IPS-NIHi7 (cell line): ENCODE measurements at regions not wholly inside any gene's neighbourhood (a gene's known extent, or its start where the extent isn't known, plus 50 kb on each side); places are given as distances from the start of the nearest gene placed in this dataset.

Experiments used
- DNase-seq: peaks from one replicate; pipeline ENCODE4 v3.0.0; 2012; ENCODE audit warnings: mixed read lengths; ENCODE audit errors: extremely low spot score

- DNase-seq, result no peak
Measured at GRCh38 chr3:182575941-182576340, 217.4 kb upstream of the ATP11B start.

DNA sequence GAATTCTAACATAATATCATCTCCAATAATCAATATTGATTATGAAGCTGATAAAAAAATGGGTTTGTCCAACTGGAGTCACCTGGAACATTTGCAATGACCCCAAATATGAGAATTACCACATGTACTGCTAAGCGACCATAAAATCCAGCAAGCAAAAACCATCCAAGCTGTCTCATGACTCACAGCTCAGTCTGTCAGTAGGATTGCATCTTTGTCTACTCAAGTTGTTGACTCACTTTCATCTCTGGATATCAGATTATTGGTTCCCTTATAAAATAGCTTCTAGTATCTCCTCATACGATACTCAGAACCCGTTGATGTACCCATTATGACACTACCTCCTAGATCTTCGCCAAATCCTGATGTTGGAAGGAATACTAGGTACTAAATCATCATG is 209.8 kb upstream of the ATP11B start:
- DNase-seq, result no peak

- DNase-seq, result no peak
Measured at GRCh38 chr3:182585532-182586150, 207.7 kb upstream of the ATP11B start.

GRCh38 chr3:182592747-182593146 is 200.6 kb upstream of the ATP11B start:
- no peak for DNase-seq

- no peak for DNase-seq
Measured at GRCh38 chr3:182596676-182597410, 196.5 kb upstream of the ATP11B start.

- no peak for DNase-seq
Measured at GRCh38 chr3:182597621-182598041, 195.7 kb upstream of the ATP11B start.

- DNase-seq, result no peak
Measured at GRCh38 chr3:182601597-182601996, 191.7 kb upstream of the ATP11B start.

GRCh38 chr3:182603501-182603900 is 189.8 kb upstream of the ATP11B start:
- DNase-seq, result no peak

DNA sequence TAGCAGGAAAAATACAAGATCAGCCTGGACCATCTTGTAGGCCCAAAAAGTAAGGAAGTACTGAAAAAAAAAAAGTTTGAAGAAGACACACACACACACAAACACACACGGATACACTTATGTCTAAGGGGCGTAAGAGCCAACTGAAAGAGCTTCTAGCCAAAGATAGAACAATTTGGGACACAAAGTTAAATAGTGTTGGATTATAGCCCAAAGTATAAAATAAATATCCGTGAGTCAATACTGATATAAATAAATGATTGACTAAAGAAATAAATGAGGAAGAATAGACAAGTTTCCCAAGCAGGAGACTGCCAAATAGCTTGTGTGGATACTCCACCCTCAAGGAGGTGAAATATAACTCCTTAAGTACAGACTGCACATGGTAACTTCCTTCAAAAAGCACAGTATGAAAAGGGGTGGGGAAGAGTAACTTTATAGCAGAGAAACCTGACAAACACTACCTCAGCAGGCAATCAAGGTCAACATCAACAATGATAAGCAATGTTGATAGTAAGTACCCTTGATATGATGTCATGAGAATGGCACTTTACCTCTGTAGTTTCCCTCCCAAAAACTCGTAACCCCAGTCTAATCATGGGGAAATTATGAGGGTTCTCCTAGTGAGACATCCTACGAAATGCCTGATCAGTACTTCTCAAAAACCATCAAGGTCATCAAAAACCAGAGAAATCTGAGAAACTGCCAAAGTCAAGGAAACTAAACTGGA is 187.3 kb upstream of the ATP11B start:
- DNase-seq, result no peak

- no peak for DNase-seq
Measured at GRCh38 chr3:182606905-182607504, 186.3 kb upstream of the ATP11B start.

- DNase-seq, result no peak
Measured at GRCh38 chr3:182608832-182609231, 184.5 kb upstream of the ATP11B start.

- DNase-seq, result no peak
Measured at GRCh38 chr3:182609575-182610156, 183.6 kb upstream of the ATP11B start.

- no peak for DNase-seq
Measured at GRCh38 chr3:182612332-182612731, 181.0 kb upstream of the ATP11B start.

GRCh38 chr3:182617500-182617899 is 175.8 kb upstream of the ATP11B start:
- no peak for DNase-seq

DNA sequence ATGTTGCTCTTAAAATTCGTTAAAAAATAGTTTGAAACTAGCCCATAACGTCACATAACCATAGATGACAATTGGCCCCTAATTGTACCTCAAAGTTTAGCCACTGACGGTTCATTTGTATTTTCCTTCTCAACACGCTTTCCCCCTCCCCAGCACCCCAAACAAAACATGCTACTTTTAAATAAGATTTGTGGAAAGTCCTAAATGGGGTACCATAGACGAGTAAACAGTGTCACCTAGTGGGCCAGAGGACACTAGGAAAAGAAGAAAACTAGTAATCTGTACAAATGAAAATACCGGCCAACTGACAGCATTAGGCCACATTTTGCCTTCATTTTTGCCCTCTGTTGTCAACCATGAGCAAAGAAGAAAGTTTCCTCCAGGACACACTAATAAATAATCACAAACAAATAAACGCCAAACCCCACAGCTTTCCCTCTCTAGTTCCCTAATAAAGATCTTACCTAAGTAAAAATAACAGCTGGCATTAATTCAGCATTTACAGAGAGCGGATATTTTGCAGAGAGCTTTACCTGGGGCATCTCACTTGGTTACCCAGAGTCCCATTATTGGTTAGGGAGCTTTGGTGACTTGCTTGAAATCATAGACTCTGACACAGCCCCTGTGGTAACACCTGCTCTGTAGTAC is 175.1 kb upstream of the ATP11B start:
- peak; percentile 28 for DNase-seq

- DNase-seq, result no peak
Measured at GRCh38 chr3:182618981-182619591, 174.2 kb upstream of the ATP11B start.

DNA sequence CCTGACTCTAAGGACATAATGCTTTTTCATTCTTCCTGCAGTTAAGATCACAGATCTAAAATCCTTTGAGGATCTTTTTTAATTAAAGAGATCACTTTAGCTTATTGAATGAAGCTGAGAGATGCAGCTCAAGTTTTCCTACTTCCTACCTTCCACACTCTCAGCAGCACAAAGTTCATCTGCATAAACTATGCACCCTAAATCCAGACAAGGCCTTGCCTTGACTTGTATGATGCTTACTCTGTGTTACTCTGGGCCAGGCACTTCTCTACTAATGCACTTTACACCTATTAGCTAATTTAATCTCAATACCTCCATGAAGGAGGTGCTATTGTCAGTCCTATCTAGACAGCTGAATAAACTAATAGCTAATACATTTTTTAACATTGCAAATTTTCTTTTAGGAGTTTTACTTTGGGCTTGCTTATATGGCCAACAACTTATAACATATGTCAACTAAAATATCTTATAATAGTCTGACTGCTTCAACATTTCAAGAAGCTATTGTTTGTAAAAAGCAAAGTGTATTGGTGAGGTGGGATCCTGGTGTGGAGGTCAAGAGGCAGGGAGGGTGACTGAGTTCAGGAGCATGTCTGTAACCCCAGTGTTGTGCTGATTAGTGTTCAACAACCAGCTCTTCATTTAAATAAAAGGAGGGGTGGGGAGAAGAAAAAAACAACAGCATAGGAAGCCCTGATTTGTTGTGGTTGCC is 172.4 kb upstream of the ATP11B start:
- no peak for DNase-seq

- no peak for DNase-seq
Measured at GRCh38 chr3:182621435-182622240, 171.7 kb upstream of the ATP11B start.

DNA sequence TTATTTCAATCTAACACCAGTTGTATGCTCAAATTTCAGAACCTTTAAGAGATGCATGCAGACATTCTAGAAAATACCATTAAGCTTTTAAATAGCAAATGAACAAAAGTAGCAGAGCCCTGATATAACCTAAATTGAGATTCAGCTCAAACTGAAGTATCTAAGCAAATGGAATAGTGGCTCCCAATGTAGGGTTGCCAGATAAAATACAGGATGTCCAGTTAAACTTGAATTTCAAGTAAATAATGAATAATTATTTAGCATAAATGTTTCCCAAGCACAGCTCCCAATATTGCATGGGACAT is 171.1 kb upstream of the ATP11B start:
- DNase-seq, result no peak
